ENCODE measurements at regions not wholly inside any gene's neighbourhood (a gene's known extent, or its start where the extent isn't known, plus 50 kb on each side); places are given as distances from the start of the nearest gene placed in this dataset.

DNA sequence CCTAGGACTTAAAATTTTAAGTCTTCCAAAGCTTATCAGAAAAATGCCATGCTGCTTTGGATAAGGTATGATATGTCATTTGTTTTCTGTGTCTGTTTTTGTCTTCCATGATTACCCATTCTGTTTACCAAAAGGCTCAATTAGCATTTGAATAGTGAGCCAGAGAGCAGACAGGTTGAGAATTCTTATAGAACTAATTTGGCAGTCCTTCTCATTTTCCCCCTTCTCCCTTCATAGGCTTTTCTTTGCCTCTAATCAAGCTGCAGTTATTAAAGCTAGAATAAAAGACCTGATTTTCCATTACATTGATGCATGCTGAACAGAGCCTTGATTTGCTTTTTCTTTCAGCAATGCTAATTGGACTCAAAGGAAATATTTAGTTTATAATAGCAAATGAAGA, 993.0 kb downstream of the MAT2B start:
- in situ Hi-C loops (cut with MboI; ENCODE audit: low pct_unique_long_range_greater_than_20kb, low sequenced_read_pairs, unreplicated experiment), result no loop called here
- DNase-seq (ENCODE audit: low spot score), result no peak
- TF ChIP-seq, protein P1, sequence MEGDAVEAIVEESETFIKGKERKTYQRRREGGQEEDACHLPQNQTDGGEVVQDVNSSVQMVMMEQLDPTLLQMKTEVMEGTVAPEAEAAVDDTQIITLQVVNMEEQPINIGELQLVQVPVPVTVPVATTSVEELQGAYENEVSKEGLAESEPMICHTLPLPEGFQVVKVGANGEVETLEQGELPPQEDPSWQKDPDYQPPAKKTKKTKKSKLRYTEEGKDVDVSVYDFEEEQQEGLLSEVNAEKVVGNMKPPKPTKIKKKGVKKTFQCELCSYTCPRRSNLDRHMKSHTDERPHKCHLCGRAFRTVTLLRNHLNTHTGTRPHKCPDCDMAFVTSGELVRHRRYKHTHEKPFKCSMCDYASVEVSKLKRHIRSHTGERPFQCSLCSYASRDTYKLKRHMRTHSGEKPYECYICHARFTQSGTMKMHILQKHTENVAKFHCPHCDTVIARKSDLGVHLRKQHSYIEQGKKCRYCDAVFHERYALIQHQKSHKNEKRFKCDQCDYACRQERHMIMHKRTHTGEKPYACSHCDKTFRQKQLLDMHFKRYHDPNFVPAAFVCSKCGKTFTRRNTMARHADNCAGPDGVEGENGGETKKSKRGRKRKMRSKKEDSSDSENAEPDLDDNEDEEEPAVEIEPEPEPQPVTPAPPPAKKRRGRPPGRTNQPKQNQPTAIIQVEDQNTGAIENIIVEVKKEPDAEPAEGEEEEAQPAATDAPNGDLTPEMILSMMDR (IDR thresholded peaks at IDR 0.05; ENCODE audit: extremely low read depth, insufficient read depth, missing control alignments), result no peak

DNA sequence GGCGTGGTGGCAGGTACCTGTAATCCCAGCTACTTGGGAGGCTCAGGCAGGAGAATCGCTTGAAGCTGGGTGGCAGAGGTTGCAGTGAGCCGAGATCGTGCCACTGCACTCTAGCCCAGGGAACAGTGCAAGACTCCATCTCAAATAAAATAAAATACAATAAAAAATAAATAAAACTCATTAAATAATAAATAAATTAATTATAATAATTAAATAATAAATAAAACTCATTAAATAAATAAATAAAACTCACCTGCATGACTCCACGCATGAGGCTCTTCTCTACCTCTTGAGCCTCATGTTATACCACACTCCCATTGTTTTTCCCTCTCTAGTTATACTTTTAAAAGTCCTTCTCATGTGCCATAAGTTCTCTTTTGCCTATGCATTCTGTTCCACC, 995.4 kb downstream of the MAT2B start:
- no peak for DNase-seq (ENCODE audit: low spot score)
- TF ChIP-seq, protein P1 (IDR thresholded peaks at IDR 0.05; ENCODE audit: extremely low read depth, insufficient read depth, missing control alignments), result no peak
- in situ Hi-C loops (cut with MboI; ENCODE audit: low pct_unique_long_range_greater_than_20kb, low sequenced_read_pairs, unreplicated experiment), result loop anchor here (25.0 kb wide), 3 partner anchors 489 to 939 kb away; no protein-coding TSS in a partner anchor

DNA sequence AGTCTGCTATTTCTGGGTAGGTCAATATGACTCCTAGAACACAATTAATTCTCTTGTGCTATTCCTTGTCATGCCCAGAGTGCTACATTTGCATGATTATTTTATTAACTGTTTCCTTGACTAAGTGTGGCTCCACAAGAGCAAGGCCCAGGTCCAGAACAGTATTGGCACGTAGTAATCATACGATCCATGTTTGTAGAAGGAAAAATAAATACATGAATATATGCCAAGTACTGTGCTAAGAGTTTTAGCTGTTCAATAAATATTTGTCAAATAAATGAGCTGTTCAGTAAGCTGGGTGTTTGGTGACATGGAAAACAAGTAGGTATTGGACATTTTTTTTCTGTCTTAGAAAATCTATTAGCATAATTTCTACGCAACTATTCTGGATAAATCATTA, 995.9 kb downstream of the MAT2B start:
- TF ChIP-seq, protein P1 (IDR thresholded peaks at IDR 0.05; ENCODE audit: extremely low read depth, insufficient read depth, missing control alignments), result no peak
- DNase-seq (ENCODE audit: low spot score), result no peak
- in situ Hi-C loops (cut with MboI; ENCODE audit: low pct_unique_long_range_greater_than_20kb, low sequenced_read_pairs, unreplicated experiment), result loop anchor here (25.0 kb wide), 3 partner anchors 489 to 939 kb away; no protein-coding TSS in a partner anchor

DNA sequence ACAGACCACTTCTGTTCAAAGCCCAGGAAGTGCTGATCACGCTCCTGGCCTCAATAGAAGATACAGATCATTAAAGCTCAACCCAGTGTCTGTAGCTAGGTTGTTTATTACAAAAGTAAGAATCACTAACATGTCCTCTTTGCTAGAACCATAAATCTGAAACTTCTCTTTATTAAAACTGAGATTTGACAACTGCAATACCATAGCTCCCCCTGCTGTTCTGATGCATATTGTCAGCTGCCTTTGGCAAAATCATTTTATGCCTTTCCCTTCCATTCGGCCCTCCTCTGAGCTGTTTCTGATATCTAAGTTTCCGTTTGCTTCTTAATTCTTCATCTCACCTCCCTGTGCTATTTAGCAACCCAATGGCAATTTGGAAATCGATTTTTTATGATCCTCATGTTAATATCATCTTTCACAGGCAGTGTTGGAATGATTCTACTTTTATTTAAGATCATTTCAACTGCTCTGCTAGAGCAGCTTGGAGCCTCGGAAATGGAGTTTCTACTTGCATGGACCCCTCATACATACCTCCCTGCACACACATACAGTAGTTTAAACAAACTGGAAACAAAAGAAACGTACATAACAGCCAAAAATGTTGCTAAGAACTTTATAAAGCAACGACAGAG, 998.8 kb downstream of the MAT2B start:
- TF ChIP-seq, protein P1 (IDR thresholded peaks at IDR 0.05; ENCODE audit: extremely low read depth, insufficient read depth, missing control alignments), result peak; percentile 79
- in situ Hi-C loops (cut with MboI; ENCODE audit: low pct_unique_long_range_greater_than_20kb, low sequenced_read_pairs, unreplicated experiment), result loop anchor here (25.0 kb wide), 3 partner anchors 492 to 942 kb away; no protein-coding TSS in a partner anchor
- DNase-seq (ENCODE audit: low spot score), result peak; percentile 21

DNA sequence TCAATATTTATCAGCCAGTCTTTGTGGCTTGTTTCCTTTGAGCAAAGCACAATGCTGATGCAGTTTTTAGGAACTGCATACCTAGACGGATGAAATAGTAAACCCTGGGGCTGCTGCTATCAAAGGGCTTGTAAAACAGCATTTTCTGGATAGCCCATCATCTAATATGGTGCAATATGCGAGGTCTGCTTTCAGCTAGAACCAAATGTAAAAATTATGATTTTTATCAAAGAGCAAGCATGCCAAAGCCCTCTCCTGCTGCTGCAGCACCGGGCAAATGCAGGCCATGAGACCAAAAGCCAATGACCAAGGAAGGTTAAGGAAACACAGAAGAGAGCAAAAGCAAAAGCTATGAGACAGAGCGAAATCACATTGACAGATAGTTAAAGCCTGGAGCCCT, 1000.4 kb downstream of the MAT2B start:
- TF ChIP-seq, protein P1 (IDR thresholded peaks at IDR 0.05; ENCODE audit: extremely low read depth, insufficient read depth, missing control alignments), result no peak
- in situ Hi-C loops (cut with MboI; ENCODE audit: low pct_unique_long_range_greater_than_20kb, low sequenced_read_pairs, unreplicated experiment), result loop anchor here (25.0 kb wide), 3 partner anchors 493 to 943 kb away; no protein-coding TSS in a partner anchor
- DNase-seq (ENCODE audit: low spot score), result no peak

DNA sequence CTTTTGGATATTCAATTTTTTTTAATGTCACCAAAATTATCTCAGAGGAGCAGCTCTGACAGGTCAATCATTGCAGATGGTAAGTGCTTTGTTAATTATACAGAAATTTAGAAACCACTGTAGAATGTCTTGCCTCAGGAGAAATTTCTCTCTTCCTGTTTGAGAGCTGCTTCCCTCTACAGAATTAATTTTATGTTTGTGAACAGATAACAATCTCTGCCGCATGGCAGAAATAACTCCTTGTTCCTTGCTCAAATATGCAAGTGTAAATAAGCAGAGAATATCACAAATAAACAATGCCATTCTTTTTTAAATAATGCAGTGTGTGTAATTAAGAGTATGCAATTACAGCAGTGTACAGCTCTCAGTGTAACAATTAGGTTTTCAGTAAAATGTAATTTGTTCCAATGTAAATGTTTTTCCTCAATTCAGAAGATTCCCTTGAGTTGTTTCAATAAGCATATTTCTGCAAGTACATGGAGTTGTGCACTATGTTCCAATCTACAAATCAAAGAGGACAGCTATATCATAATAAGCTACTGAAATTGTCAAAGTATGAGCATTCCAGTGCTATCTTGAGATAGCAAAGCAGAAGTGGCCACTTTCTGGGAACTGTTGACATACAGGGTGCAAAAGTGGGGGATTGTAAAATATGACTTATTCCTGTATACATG, 1012.8 kb downstream of the MAT2B start:
- in situ Hi-C loops (cut with MboI; ENCODE audit: low pct_unique_long_range_greater_than_20kb, low sequenced_read_pairs, unreplicated experiment), result loop anchor here (25.0 kb wide), 3 partner anchors 506 to 956 kb away; no protein-coding TSS in a partner anchor
- no peak for DNase-seq (ENCODE audit: low spot score)
- TF ChIP-seq, protein P1 (IDR thresholded peaks at IDR 0.05; ENCODE audit: extremely low read depth, insufficient read depth, missing control alignments), result no peak
